Ovary (tissue), 7 donors: ENCODE measurements at regions not wholly inside any gene's neighbourhood (a gene's known extent, or its start where the extent isn't known, plus 50 kb on each side); places are given as distances from the start of the nearest gene placed in this dataset.

Source experiments
- DNase-seq, 5 donors: peaks; one replicate each; pipeline ENCODE4 v3.0.0-alpha.2; 2019 to 2020
- H3K27ac ChIP-seq, 2 donors: fragments of 200-600 bp; one replicate each; pipeline versions ENCODE4 v1.5.1 to v1.8.0; 2019 to 2022
- H3K27me3 ChIP-seq: fragments of 200-600 bp; one replicate; pipeline ENCODE4 v1.8.0; 2022
- H3K36me3 ChIP-seq: fragments of 200-600 bp; sonication (generic); one replicate; pipeline ENCODE4 v1.5.1; 2019
- H3K4me1 ChIP-seq: one replicate; pipeline ENCODE4 v1.8.1; 2013; ENCODE audit warnings: mild to moderate bottlenecking, moderate library complexity; ENCODE audit not compliant: insufficient read depth
- H3K4me3 ChIP-seq: fragments of 200-600 bp; sonication (generic); one replicate; pipeline ENCODE4 v1.5.1; 2017
- H3K9me3 ChIP-seq, 2 donors: fragments of 200-600 bp in 1 of 2; sonication (generic) in 1 of 2; one replicate each; pipeline versions ENCODE4 v1.5.1 to v1.8.1; 2013 to 2019; ENCODE audit warnings: mild to moderate bottlenecking in 1 of 2, moderate library complexity in 1 of 2
- CTCF ChIP-seq, 3 donors: fragments of 450-650 bp in 2 of 3; fragments of 200-600 bp in 1 of 3; IDR thresholded peaks; one replicate each; pipeline versions ENCODE4 v1.5.1 to v1.8.0; 2016 to 2022; ENCODE audit warnings: antibody characterized with exemption in 3 of 3, mild to moderate bottlenecking in 1 of 3
- EP300 ChIP-seq: sonication (generic); formaldehyde crosslinking; IDR thresholded peaks from one replicate; pipeline ENCODE4 v1.6.1; 2017; ENCODE audit warnings: antibody characterized with exemption
- POLR2A ChIP-seq: fragments of 450-650 bp; IDR thresholded peaks from one replicate; pipeline ENCODE4 v1.6.1; 2017; ENCODE audit warnings: antibody characterized with exemption, mild to moderate bottlenecking, moderate library complexity
- whole genome bisulfite sequencing, 3 donors: extraction: QIAGEN DNeasy Blood & Tissue Kit in 1 of 3; methylation state at CpG; one replicate each; pipeline versions ENCODE4 v1.1.5 to v1.1.7; 2013 to 2017; 5-methylcytosine and 5-hydroxymethylcytosine counted together
- intact Hi-C, 4 donors: fragments of 100-400 bp; cut with DNase I; formaldehyde crosslinking; loops; one replicate each; pipeline versions ENCODE4 v1.11.0 to v1.15.1; 2022 to 2023
- donor health status: DM: no; HTN: no; CAD: no; lungs with moderate emphysema.
- donor health status: DM: no; HTN: no; CAD: no.
- donor health status: Bipolar disorder and iron deficiency.
- donor health status: DM: no; HTN: no; CAD: no.
- donor health status: DM: yes; HTN: yes; CAD: no.

- 82 to 92% (median 83%) methylated on average over 5 of the region's 5 CpGs for WGBS, 3 donors
- H3K9me3 ChIP-seq: no peaks in the 10 kb centered on the region
- H3K27ac ChIP-seq: no peak overlapping the region
- H3K36me3 ChIP-seq: no peaks in the 10 kb centered on the region
- H3K4me3 ChIP-seq: no peak overlapping the region
- intact Hi-C loops: no loop called here
- H3K4me1 ChIP-seq: no peaks in the 10 kb centered on the region
- TF ChIP-seq EP300 (no peak), POLR2A (no peak), CTCF (IDR thresholded peaks at IDR 0.05) (no peak)
- no peak for DNase-seq
- H3K27me3 ChIP-seq: no peaks in the 10 kb centered on the region
Observed at GRCh38 chr15:85950101-85950500, 129.6 kb upstream of the AGBL1 start.

GRCh38 chr15:85954586-85954985 lies 125.1 kb upstream of the AGBL1 start:
- no peaks in the 10 kb centered on the region for H3K9me3 ChIP-seq
- no peak overlapping the region for H3K4me3 ChIP-seq
- DNase-seq: no peak
- TF ChIP-seq CTCF (IDR thresholded peaks at IDR 0.05): no peak
- TF ChIP-seq POLR2A: no peak
- TF ChIP-seq EP300: no peak
- intact Hi-C loops: no loop called here
- no peaks in the 10 kb centered on the region for H3K36me3 ChIP-seq
- no peak overlapping the region for H3K27ac ChIP-seq
- 16 to 30% (median 26%) methylated on average over 1 of the region's 1 CpG for WGBS, 3 donors
- H3K4me1 ChIP-seq: no peaks in the 10 kb centered on the region
- H3K27me3 ChIP-seq: no peaks in the 10 kb centered on the region

- Histone ChIP-seq H3K27ac (no peak overlapping the region), H3K4me3 (no peak overlapping the region), H3K4me1 (no peaks in the 10 kb centered on the region), H3K36me3 (no peaks in the 10 kb centered on the region), H3K27me3 (no peaks in the 10 kb centered on the region), H3K9me3 (no peaks in the 10 kb centered on the region)
- WGBS, 3 donors: 71 to 83% (median 76%) methylated on average over 3 of the region's 3 CpGs
- DNase-seq: no peak
- intact Hi-C loops: no loop called here
- no peak for TF ChIP-seq EP300
Observed at GRCh38 chr15:85955501-85956391, 123.9 kb upstream of the AGBL1 start.

- DNase-seq: no peak
- TF ChIP-seq CTCF (IDR thresholded peaks at IDR 0.05): no peak
- no peak for TF ChIP-seq POLR2A
- TF ChIP-seq EP300: no peak
- no peak overlapping the region for H3K4me3 ChIP-seq
- no peaks in the 10 kb centered on the region for H3K27me3 ChIP-seq
- H3K4me1 ChIP-seq: no peaks in the 10 kb centered on the region
- H3K9me3 ChIP-seq: no peaks in the 10 kb centered on the region
- H3K27ac ChIP-seq: no peak overlapping the region
- 74 to 81% (median 77%) methylated on average over 2 of the region's 2 CpGs for WGBS, 3 donors
- H3K36me3 ChIP-seq: no peaks in the 10 kb centered on the region
- intact Hi-C loops: no loop called here
Observed at GRCh38 chr15:85956532-85957275, 123.0 kb upstream of the AGBL1 start.

GRCh38 chr15:85959611-85960010 lies 120.1 kb upstream of the AGBL1 start:
- intact Hi-C loops: no loop called here

More at GRCh38 chr15:85959611-85960010, 120.1 kb upstream of the AGBL1 start:
- no peak overlapping the region for H3K4me3 ChIP-seq
- WGBS, 3 donors: 62 to 79% (median 70%) methylated on average over 4 of the region's 4 CpGs
- H3K4me1 ChIP-seq: no peaks in the 10 kb centered on the region
- no peaks in the 10 kb centered on the region for H3K36me3 ChIP-seq
- H3K27me3 ChIP-seq: no peaks in the 10 kb centered on the region
- no peak for DNase-seq
- no peaks in the 10 kb centered on the region for H3K9me3 ChIP-seq
- no peak for TF ChIP-seq CTCF (IDR thresholded peaks at IDR 0.05)
- TF ChIP-seq POLR2A: no peak
- TF ChIP-seq EP300: no peak
- H3K27ac ChIP-seq: no peak overlapping the region
